A673 (cell line): ENCODE measurements at regions not wholly inside any gene's neighbourhood (a gene's known extent, or its start where the extent isn't known, plus 50 kb on each side); places are given as distances from the start of the nearest gene placed in this dataset.

Experiments
- BruUV-seq: library from RNA; stranded (reverse); fragments of 400-500 nt; replicated peaks from 2 replicates; lab custom pipeline; 2021; lab: Mats Ljungman, UMichigan
- CTCF ChIA-PET: fragments of 300-600 bp; sonication (Branson Sonifier 250); formaldehyde crosslinking; loops from one replicate; lab custom pipeline; 2022; ENCODE audit warnings: antibody characterized with exemption; lab: Charles Lee
- POLR2A ChIA-PET: fragments of 300-600 bp; sonication (Branson Sonifier 250); formaldehyde crosslinking; loops from one replicate; lab custom pipeline; 2022; ENCODE audit warnings: antibody characterized with exemption; ENCODE audit not compliant: low non-redundant PET; lab: Charles Lee
- DNase-seq: peaks from one replicate; pipeline ENCODE4 v3.0.0-alpha.2; 2015; ENCODE audit warnings: low spot score
- H3K27ac ChIP-seq: fragments of 200-600 bp; sonication (generic); 2 replicates; pipeline ENCODE4 v1.5.1; 2016; ENCODE audit warnings: mixed run types, low read depth, mild to moderate bottlenecking, mixed read lengths, antibody characterized with exemption, low read length; ENCODE audit not compliant: poor library complexity, severe bottlenecking
- H3K27me3 ChIP-seq: fragments of 200-600 bp; sonication (generic); replicated peaks from 2 replicates; pipeline ENCODE4 v1.6.1; 2017; ENCODE audit warnings: mixed run types, low read depth, mild to moderate bottlenecking, mixed read lengths, antibody characterized with exemption, low read length; ENCODE audit not compliant: insufficient read depth, poor library complexity
- H3K36me3 ChIP-seq: fragments of 200-600 bp; sonication (generic); 2 replicates; pipeline ENCODE4 v1.6.1; 2016; ENCODE audit warnings: mixed run types, mild to moderate bottlenecking, mixed read lengths, antibody characterized with exemption, low read length; ENCODE audit not compliant: insufficient read depth, poor library complexity, severe bottlenecking
- H3K4me1 ChIP-seq: fragments of 200-600 bp; sonication (generic); 2 replicates; pipeline ENCODE4 v1.6.1; 2017; ENCODE audit warnings: mixed run types, mild to moderate bottlenecking, mixed read lengths, antibody characterized with exemption, low read length; ENCODE audit not compliant: insufficient read depth, poor library complexity, severe bottlenecking
- H3K4me3 ChIP-seq: fragments of 200-600 bp; sonication (generic); 2 replicates; pipeline ENCODE4 v1.5.1; 2016; ENCODE audit warnings: low read depth, mixed run types, mild to moderate bottlenecking, mixed read lengths, low read length; ENCODE audit not compliant: poor library complexity, severe bottlenecking
- H3K9me3 ChIP-seq: fragments of 200-600 bp; sonication (generic); 2 replicates; pipeline ENCODE4 v1.6.1; 2016; ENCODE audit warnings: mixed run types, low read depth, mild to moderate bottlenecking, mixed read lengths, antibody characterized with exemption, low read length; ENCODE audit not compliant: poor library complexity, severe bottlenecking
- CTCF ChIP-seq: fragments of 300-800, 200-600 bp; sonication (generic); conservative IDR thresholded peaks from 2 replicates; pipeline ENCODE4 v1.5.1; 2017; ENCODE audit warnings: low read depth, mild to moderate bottlenecking, antibody characterized with exemption, low read length, moderate library complexity, mixed read lengths
- EZH2 ChIP-seq: fragments of 200-600 bp; sonication (generic); IDR thresholded peaks from 2 replicates; pipeline ENCODE4 v1.6.1; 2017; ENCODE audit warnings: borderline replicate concordance, low read depth, mild to moderate bottlenecking, mixed read lengths, antibody characterized with exemption, low read length; ENCODE audit not compliant: poor library complexity, severe bottlenecking
- intact Hi-C: fragments of 100-400 bp; cut with micrococcal nuclease; formaldehyde crosslinking; loops from one replicate; pipeline ENCODE4 v1.10.0; 2022; ENCODE audit not compliant: unreplicated experiment

DNA sequence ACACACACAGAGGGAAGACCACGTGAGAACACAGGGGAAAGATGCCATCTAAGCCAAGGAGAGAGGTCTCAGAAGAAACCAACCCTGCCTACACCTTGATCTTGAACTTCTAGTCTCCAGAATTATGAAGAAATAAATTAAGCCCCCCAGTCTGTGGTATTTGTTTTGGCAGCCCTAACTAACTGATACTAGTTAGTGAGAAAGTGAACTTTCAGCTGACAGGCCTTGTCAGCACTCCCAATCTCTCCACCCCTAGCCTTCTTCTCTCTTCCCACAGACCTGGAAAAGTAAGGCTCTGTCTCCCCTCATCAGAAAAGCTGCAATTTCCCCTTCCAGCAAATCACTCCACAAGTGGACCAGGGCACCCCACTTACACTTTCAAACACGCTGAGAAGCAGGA, 108.6 kb upstream of the CDYL start:
- Histone ChIP-seq H3K9me3 (no peaks in the 10 kb centered on the region), H3K4me1 (no peaks in the 10 kb centered on the region), H3K27me3 (no peaks in the 10 kb centered on the region), H3K4me3 (no peak overlapping the region), H3K27ac (no peak overlapping the region), H3K36me3 (no peaks in the 10 kb centered on the region)
- CTCF ChIA-PET: no interaction called here
- no peak for DNase-seq
- intact Hi-C loops: no loop called here
- BruUV-seq: no TSS peak
- POLR2A ChIA-PET: no interaction called here
- TF ChIP-seq CTCF (no peak), EZH2 (no peak)

- Histone ChIP-seq H3K36me3 (no peaks in the 10 kb centered on the region), H3K4me1 (no peaks in the 10 kb centered on the region), H3K27ac (no peak overlapping the region), H3K9me3 (no peaks in the 10 kb centered on the region), H3K4me3 (no peak overlapping the region), H3K27me3 (no peaks in the 10 kb centered on the region)
- intact Hi-C loops: no loop called here
- BruUV-seq: no TSS peak
- ChIA-PET POLR2A (no interaction called here), CTCF (no interaction called here)
- no peak for DNase-seq
- TF ChIP-seq EZH2 (no peak), CTCF (no peak)
Observed at GRCh38 chr6:4666886-4667513, 109.2 kb upstream of the CDYL start.

GRCh38 chr6:4665489-4666417, 110.5 kb upstream of the CDYL start:
- H3K36me3 ChIP-seq: no peaks in the 10 kb centered on the region
- no peak for TF ChIP-seq CTCF
- no peak for TF ChIP-seq EZH2
- H3K27ac ChIP-seq: no peak overlapping the region
- no TSS peak for BruUV-seq
- H3K9me3 ChIP-seq: no peaks in the 10 kb centered on the region
- ChIA-PET CTCF (no interaction called here), POLR2A (interaction anchor here (0.6 kb wide), 1 partner anchor 151 kb away, joined by 3 read pairs; no protein-coding TSS in a partner anchor)
- intact Hi-C loops: no loop called here
- no peaks in the 10 kb centered on the region for H3K4me1 ChIP-seq
- DNase-seq: no peak
- H3K27me3 ChIP-seq: no peaks in the 10 kb centered on the region
- no peak overlapping the region for H3K4me3 ChIP-seq
